GM13977 (cell line): ENCODE measurements at regions not wholly inside any gene's neighbourhood (a gene's known extent, or its start where the extent isn't known, plus 50 kb on each side); places are given as distances from the start of the nearest gene placed in this dataset.

Experiments
- DNase-seq: peaks from one replicate; pipeline ENCODE4 v3.0.0; 2012; ENCODE audit warnings: low spot score
- CTCF ChIP-seq: IDR thresholded peaks from 2 replicates; pipeline ENCODE4 v1.5.1; 2012; ENCODE audit warnings: mild to moderate bottlenecking, control low read depth; ENCODE audit not compliant: insufficient read depth; ENCODE audit errors: extremely low read depth, missing control alignments
- in situ Hi-C: fragments of 300-500 bp; cut with MboI; formaldehyde crosslinking; loops from one replicate; pipeline ENCODE4 v1.12.0; 2022; ENCODE audit warnings: low sequenced_read_pairs, low pct_unique_long_range_greater_than_20kb, mixed read lengths, inconsistent platforms; ENCODE audit not compliant: unreplicated experiment

GRCh38 chr18:73983970-73984369 is 163.7 kb downstream of the FBXO15 start:
- in situ Hi-C loops: no loop called here
- no peak for TF ChIP-seq CTCF
- no peak for DNase-seq

DNA sequence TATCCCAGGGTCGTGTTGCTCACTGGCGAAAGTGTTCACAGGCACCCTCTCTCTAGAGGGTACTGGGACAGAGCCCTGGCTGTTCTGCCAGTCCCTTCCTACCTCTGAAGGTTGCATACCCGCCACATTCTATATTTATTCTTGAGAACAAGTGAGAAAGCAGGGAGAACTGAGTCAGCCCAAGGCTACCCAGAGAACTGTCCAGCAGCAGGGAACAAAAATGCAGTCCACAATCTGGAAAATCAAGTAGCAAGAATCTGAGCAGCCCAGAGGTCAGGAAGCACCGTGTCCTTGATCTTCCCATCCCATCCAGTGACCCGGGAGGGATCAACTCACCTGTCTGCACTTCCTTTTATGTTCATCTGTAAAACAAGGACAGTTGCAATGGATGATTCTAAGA is 164.1 kb downstream of the FBXO15 start:
- DNase-seq: no peak
- no peak for TF ChIP-seq CTCF
- in situ Hi-C loops: no loop called here

DNA sequence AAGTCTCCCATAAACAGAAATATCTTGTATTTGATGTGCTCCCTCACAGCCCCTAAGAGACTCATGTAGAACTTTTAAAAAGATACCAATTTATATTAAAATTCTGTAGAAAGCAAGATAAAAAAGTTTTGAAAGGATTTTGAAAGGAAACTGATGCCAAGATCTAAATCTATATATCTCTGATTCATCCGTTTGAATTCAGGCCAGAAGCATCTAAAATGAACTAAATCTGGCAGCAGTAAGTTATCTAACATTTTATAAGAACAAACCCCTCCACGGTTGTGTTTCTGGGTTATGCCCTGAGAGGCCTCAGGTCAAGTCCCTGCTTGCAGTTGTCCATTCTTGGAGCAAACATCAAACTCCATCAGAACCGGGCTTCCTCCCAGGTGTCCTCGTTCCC is 165.8 kb downstream of the FBXO15 start:
- in situ Hi-C loops: no loop called here

DNA sequence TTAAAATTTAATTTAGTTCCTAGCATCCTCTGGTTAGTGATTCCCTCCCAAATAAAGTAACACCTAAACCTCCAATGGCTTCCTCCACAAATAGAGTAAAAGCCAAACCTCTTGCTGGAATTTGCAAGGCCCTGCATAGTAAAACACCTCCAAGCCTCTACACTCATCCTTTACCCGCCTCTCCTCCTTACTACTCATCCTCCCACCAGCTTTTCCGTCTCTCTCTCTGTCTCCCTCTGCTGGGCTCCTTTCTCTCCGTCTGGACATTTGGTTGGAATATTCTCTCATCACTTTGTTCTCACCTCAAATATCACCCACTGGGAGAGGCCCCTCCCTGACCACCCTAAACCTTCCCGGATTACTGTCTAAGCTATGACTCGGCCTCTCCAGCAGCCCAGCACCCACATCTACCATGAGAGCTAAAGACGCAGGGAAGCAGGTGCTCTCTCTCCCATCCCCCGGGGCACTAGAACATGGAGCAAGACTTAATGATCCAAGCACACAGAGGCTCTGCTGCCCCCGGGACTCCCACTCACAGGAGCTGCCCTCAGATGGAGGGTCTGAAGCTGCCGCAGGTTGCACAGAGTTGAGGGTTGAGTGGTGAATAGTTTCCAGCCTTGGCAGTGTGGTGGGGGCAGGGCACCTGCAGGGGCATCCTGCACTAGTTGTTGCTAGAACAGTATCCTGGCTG is 167.2 kb downstream of the FBXO15 start:
- in situ Hi-C loops: no loop called here

More for the DNA sequence above, 165.8 kb downstream of the FBXO15 start:
- TF ChIP-seq CTCF: no peak
- DNase-seq: no peak

DNA sequence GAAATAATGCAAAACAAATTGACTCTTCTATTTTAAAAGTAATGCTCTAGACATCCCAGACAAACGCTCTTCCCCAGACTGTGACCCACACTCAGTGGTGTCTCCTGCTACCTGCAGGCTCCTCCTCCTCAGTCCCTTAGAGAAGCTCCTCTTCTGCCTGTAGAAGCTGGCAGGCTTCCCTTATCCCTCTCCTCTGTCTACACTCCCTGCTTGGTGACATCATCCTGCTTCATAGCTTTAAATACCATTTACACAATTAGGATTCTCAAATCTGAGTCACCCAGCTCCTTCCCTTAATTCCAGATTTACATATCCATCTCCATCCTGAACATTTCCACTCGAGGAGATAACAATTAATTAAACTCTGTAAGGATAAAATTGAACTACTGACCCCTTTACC is 167.9 kb downstream of the FBXO15 start:
- no peak for TF ChIP-seq CTCF
- no peak for DNase-seq
- in situ Hi-C loops: no loop called here

More for the DNA sequence above, 167.2 kb downstream of the FBXO15 start:
- no peak for TF ChIP-seq CTCF
- DNase-seq: no peak

GRCh38 chr18:73976433-73976832 is 171.2 kb downstream of the FBXO15 start:
- in situ Hi-C loops: no loop called here
- DNase-seq: no peak
- TF ChIP-seq CTCF: no peak
